HUES64 (cell line): ENCODE measurements at regions not wholly inside any gene's neighbourhood (a gene's known extent, or its start where the extent isn't known, plus 50 kb on each side); places are given as distances from the start of the nearest gene placed in this dataset.
"Not testable (repeated sequence)": the region's sequence is repeated elsewhere in the genome, so short reads cannot be mapped to it uniquely, and the experiment has no call there.

ENCODE experiments used
- H3K27ac ChIP-seq: 2 replicates; pipeline ENCODE4 v1.7.0; 2013; ENCODE audit warnings: low read depth, low read length, inconsistent platforms
- H3K27me3 ChIP-seq: 2 replicates; pipeline ENCODE4 v1.6.1; 2013; ENCODE audit warnings: mild to moderate bottlenecking, low read length; ENCODE audit not compliant: insufficient read depth
- H3K36me3 ChIP-seq: 2 replicates; pipeline ENCODE4 v1.6.1; 2013; ENCODE audit warnings: mild to moderate bottlenecking, low read length; ENCODE audit not compliant: insufficient read depth
- H3K4me1 ChIP-seq: 2 replicates; pipeline ENCODE4 v1.6.1; 2013; ENCODE audit warnings: mild to moderate bottlenecking, low read length, moderate library complexity; ENCODE audit not compliant: insufficient read depth
- H3K4me3 ChIP-seq: 2 replicates; pipeline ENCODE4 v1.5.1; 2013; ENCODE audit warnings: mild to moderate bottlenecking, low read length, moderate library complexity
- H3K9ac ChIP-seq: 2 replicates; pipeline ENCODE4 v1.6.1; 2013; ENCODE audit warnings: mild to moderate bottlenecking, low read depth, low read length
- H3K9me3 ChIP-seq: 2 replicates; pipeline ENCODE4 v1.6.1; 2013; ENCODE audit warnings: low read depth, low read length; ENCODE audit not compliant: insufficient read depth
- WGBS: fragments of 150-250, 120-280 bp; methylation state at CpG from one replicate; pipeline ENCODE4 v1.1.7; 2013; ENCODE audit warnings: missing lambda C conversion rate; 5-methylcytosine and 5-hydroxymethylcytosine counted together

DNA sequence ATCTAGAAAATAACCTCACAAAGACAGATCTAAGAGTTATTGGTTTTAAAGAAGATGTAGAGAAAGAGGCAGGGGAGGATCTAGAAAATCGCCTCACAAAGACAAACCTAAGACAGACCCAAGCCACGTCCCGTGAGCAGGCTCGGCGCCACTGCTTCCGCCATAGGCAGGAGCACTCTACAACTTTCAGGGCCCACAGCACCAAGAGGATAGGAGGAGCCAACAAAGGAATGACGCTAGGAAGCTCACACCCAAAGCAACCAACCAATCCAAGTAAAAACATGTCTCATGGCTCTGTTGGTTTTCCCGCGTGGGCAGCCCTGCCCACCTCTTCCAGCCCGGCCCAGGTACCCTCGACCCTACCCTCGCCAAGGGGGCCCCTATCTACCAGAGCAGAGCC is 4167.4 kb upstream of the OR11H1 start:
- Histone ChIP-seq H3K4me3 (no peak overlapping the region), H3K4me1 (no peaks in the 10 kb centered on the region), H3K9ac (no peak overlapping the region), H3K36me3 (no peaks in the 10 kb centered on the region), H3K27me3 (no peaks in the 10 kb centered on the region), H3K27ac (no peak overlapping the region), H3K9me3 (peaks cover 69% of the 10 kb centered on the region)
- WGBS, result 74% methylated on average over 12 of the region's 12 CpGs

DNA sequence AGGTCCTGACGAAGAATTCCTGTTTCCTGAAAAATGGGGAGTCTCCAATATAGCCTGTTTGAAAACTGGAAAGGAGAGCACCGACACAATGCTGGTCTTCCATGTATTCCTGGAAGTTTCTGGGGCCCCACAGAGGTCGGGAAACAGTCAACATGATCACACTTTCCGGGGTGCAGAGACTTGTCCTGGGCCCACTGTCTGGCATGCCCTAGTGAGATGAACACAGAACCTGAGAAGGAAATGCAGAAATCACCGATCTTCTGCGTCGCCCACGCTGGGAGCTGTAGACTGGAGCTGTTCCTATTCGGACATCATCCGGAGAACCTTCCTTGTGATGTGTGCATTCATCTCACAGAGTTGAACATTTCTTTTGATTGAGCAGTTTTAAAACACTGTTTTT is 4166.5 kb upstream of the OR11H1 start:
- H3K27me3 ChIP-seq, H3K27ac ChIP-seq, H3K9ac ChIP-seq, H3K4me3 ChIP-seq, H3K36me3 ChIP-seq, H3K4me1 ChIP-seq: not testable (repeated sequence)
- H3K9me3 ChIP-seq, result peaks cover 74% of the 10 kb centered on the region
- 80% methylated on average over 10 of the region's 10 CpGs for WGBS

DNA sequence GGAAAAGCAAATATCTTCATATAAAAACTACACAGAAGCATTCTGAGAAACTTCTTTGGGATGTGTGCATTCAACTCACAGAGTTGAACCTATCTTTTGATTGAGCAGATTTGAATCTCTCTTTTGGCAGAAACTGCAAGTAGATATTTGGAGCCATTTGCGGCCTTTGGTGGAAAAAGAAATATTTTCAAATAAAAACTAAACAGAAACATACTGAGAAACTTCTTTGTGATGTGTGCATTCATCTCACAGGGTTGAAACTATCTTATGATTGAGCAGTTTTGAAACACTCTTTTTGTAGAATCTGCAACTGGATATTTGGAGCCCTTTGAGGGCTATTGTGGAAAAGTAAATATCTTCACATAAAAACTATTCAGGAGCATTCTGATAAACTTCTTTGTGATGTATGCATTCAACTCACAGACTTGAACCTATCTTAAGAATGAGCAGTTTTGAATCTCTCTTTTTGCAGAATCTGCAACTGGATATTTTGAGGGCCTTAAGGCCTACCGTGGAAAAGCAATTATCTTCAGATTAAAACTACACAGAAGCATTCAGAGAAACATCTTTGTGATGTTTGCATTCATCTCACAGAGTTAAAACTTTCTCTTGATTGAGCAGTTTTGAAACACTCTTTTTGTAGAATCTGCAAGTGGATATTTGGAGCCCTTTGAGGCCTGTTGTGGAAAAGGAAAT is 4158.2 kb upstream of the OR11H1 start:
- not testable (repeated sequence) for H3K4me1 ChIP-seq, H3K27ac ChIP-seq, H3K27me3 ChIP-seq, H3K4me3 ChIP-seq, H3K36me3 ChIP-seq, H3K9ac ChIP-seq
- no CpG with 5 or more reads among the region's 2 CpGs for WGBS
- H3K9me3 ChIP-seq, result peaks cover 64% of the 10 kb centered on the region

DNA sequence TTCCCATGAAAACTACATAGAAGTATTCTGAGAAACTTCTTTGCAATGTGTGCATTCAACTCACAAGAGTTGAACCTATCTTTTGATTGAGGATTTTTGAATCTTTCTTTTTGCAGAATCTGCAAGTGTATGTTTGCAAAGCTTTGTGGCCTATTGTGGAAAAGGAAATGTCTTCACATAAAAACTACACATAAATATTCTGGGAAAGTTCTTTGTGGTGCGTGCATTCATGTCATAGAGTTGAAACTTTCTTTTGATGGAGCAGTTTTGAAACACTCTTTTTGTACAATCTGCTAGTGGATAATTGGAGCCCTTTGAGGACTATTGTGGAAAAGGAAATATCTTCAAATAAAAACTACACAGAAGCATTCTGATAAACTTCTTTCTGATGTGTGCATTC is 4157.7 kb upstream of the OR11H1 start:
- H3K27ac ChIP-seq, H3K36me3 ChIP-seq, H3K27me3 ChIP-seq, H3K4me1 ChIP-seq, H3K4me3 ChIP-seq, H3K9ac ChIP-seq: not testable (repeated sequence)
- no CpG with 5 or more reads among the region's 1 CpG for WGBS
- peaks cover 67% of the 10 kb centered on the region for H3K9me3 ChIP-seq
